Psoas muscle (tissue), 7 donors: ENCODE measurements at regions not wholly inside any gene's neighbourhood (a gene's known extent, or its start where the extent isn't known, plus 50 kb on each side); places are given as distances from the start of the nearest gene placed in this dataset.

Source experiments
- ATAC-seq, 4 donors: fragments of 200-7000 bp; cut with Tn5 transposase; one replicate each; pipeline ENCODE4 v1.9.1; 2020; ENCODE audit warnings: moderate library complexity in 3 of 4, mild to moderate bottlenecking in 2 of 4
- DNase-seq, 2 donors: peaks; one replicate each; pipeline ENCODE4 v3.0.0-alpha.2; 2020
- H3K27ac ChIP-seq: fragments of 200-600 bp; one replicate; pipeline ENCODE4 v1.8.0; 2022
- H3K27me3 ChIP-seq, 3 donors: fragments of 200-600 bp in 1 of 3; one replicate each; pipeline versions ENCODE4 v1.6.1 to v1.8.0; 2013 to 2022; ENCODE audit warnings: low read length in 2 of 3, mild to moderate bottlenecking in 2 of 3, moderate library complexity in 1 of 3; ENCODE audit not compliant: insufficient read depth in 3 of 3
- H3K36me3 ChIP-seq, 2 donors: fragments of 200-600 bp in 1 of 2; one replicate each; pipeline versions ENCODE4 v1.6.1 to v1.8.0; 2013 to 2022; ENCODE audit warnings: low read depth in 1 of 2, mild to moderate bottlenecking in 1 of 2, moderate library complexity in 1 of 2; ENCODE audit not compliant: insufficient read depth in 1 of 2
- H3K4me1 ChIP-seq: fragments of 200-600 bp; one replicate; pipeline ENCODE4 v1.8.0; 2022
- H3K4me3 ChIP-seq: fragments of 200-600 bp; one replicate; pipeline ENCODE4 v1.8.0; 2022; ENCODE audit warnings: mild to moderate bottlenecking
- H3K9me3 ChIP-seq: fragments of 200-600 bp; one replicate; pipeline ENCODE4 v1.8.0; 2022
- WGBS, 3 donors: extraction: QIAGEN DNeasy Blood & Tissue Kit; methylation state at CpG; one replicate each; pipeline versions ENCODE4 v1.1.6 to v1.1.7; 2013; 5-methylcytosine and 5-hydroxymethylcytosine counted together
- intact Hi-C, 2 donors: fragments of 100-400 bp; cut with DNase I; formaldehyde crosslinking; loops; one replicate each; pipeline versions ENCODE4 v1.11.0 to v1.14.2; 2022
- TF ChIP-seq, protein P1 (sequence below): fragments of 200-600 bp; IDR thresholded peaks from one replicate; pipeline ENCODE4 v1.8.0; 2022; ENCODE audit warnings: antibody characterized with exemption
- donor health status: healthy with polysubstance abuse.
- donor health status: DM: no; HTN: no; CAD: no; lungs with moderate emphysema.
- donor health status: Bipolar disorder and iron deficiency.
- donor health status: healthy.
- donor health status: DM: yes; HTN: yes; CAD: no.
- donor health status: DM: no; HTN: no; CAD: no.
- donor health status: DM: yes; HTN: yes; CAD: no.

DNA sequence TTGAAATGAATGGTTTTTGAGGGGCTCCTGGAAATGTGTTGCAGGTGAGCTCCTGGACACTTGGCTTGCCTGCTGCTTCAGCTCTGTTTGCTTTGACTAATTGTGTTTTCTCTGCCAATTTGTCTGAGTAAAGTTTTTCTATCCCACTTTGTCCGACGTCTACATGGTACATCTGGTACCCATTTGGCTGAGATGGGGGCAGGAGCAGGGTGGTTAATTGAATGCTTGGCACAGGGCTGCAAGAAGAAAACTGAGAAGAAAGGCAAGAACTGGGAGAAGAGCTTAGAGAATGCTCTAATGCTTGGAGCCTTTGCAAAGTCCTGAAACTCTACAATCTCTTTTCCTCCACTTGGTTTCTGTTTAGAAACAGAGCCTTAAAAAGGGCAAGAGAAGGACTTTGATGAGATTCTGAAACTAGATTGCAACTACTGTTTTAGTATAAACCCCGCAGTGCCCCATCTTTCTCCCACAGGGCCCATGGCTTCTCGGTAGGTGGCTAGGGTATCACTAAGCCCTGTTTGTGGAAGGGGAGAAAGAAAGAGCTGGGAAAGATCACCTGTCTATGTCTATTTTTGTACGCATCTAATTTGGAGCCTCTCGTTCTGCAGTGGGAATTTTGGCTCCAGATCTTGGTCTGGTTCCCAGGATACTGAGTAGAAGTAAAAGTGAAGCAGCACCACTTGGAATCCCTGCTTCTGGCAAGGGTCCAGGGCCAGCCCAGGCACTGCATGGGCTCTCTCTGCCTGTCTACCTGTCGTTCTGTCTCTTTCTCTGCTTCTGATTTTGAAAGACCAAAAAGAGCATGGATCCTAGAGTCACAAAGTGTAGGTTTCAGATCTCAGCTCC is 214.4 kb downstream of the SEMA6A start:
- H3K9me3 ChIP-seq = no peaks in the 10 kb centered on the region
- TF ChIP-seq, protein P1, sequence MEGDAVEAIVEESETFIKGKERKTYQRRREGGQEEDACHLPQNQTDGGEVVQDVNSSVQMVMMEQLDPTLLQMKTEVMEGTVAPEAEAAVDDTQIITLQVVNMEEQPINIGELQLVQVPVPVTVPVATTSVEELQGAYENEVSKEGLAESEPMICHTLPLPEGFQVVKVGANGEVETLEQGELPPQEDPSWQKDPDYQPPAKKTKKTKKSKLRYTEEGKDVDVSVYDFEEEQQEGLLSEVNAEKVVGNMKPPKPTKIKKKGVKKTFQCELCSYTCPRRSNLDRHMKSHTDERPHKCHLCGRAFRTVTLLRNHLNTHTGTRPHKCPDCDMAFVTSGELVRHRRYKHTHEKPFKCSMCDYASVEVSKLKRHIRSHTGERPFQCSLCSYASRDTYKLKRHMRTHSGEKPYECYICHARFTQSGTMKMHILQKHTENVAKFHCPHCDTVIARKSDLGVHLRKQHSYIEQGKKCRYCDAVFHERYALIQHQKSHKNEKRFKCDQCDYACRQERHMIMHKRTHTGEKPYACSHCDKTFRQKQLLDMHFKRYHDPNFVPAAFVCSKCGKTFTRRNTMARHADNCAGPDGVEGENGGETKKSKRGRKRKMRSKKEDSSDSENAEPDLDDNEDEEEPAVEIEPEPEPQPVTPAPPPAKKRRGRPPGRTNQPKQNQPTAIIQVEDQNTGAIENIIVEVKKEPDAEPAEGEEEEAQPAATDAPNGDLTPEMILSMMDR = no peak
- peak overlapping the region; percentile 54 for H3K4me3 ChIP-seq
- 11 to 32% (median 15%) methylated on average over 7 of the region's 7 CpGs for WGBS, 3 donors
- intact Hi-C loops = loop anchor here in 1 of 2 donors (5.0 to 10.0 kb wide), 2 partner anchors 47 to 135 kb away; no protein-coding TSS in a partner anchor
- ATAC-seq (peak; percentile 87 to 94 (median 92)), DNase-seq (peak; percentile 51 to 86)
- H3K27ac ChIP-seq = peak overlapping the region; percentile 79
- H3K36me3 ChIP-seq = no peaks in the 10 kb centered on the region
- no peaks in the 10 kb centered on the region for H3K27me3 ChIP-seq
- peaks cover 22% of the 10 kb centered on the region for H3K4me1 ChIP-seq

DNA sequence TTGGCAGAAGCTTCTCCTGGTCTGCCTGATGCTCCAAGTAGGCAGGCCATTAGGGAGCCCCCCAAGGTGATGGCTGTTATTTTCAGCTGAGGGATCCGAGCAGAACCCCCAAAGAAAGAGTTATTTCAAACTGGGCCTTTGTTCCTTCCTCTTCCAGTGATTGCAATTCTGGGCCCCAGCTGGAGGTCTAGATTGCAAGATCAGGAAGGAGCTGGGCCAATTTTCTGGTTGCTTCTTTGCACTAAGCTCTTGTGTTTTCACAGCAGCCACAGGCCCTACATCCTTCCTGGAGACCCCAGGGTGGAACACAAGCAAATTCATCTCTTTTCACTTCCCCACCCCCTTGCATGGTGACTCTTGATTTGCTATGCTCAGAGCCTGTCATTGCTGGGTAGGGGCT is 215.0 kb downstream of the SEMA6A start:
- WGBS, 3 donors = 81 to 100% (median 84%) methylated on average over 1 of the region's 1 CpG
- H3K4me1 ChIP-seq = peaks cover 22% of the 10 kb centered on the region
- H3K9me3 ChIP-seq = no peaks in the 10 kb centered on the region
- ATAC-seq (no peak), DNase-seq (no peak)
- TF ChIP-seq, protein P1 = no peak
- no peak overlapping the region for H3K4me3 ChIP-seq
- no peaks in the 10 kb centered on the region for H3K36me3 ChIP-seq
- H3K27me3 ChIP-seq = no peaks in the 10 kb centered on the region
- intact Hi-C loops = no loop called here
- peak overlapping the region; percentile 79 for H3K27ac ChIP-seq

DNA sequence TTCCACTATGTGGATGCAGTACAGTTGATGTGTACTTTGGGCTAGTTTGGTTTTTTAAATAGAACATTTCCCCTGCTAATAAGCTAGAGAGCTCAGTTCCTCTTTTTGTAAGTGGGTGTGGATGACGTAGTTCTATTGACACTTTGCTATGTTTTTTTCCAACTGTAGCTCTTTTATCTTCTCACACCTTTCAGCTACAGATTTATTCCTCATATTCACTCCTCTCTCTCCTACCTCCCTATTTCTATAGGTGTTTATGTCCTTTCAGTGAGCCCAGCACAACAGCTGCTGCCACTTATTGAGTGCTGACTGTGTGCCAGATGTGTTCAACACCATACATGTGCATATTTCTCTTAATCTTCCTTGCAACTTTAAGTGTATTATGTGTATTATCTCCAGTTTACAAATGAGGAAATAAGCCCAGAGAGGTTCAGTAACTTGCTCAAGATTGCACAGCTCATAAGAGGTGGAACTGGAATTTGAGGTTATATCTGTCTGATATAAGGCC is 215.7 kb downstream of the SEMA6A start:
- H3K27ac ChIP-seq = no peak overlapping the region
- intact Hi-C loops = no loop called here

DNA sequence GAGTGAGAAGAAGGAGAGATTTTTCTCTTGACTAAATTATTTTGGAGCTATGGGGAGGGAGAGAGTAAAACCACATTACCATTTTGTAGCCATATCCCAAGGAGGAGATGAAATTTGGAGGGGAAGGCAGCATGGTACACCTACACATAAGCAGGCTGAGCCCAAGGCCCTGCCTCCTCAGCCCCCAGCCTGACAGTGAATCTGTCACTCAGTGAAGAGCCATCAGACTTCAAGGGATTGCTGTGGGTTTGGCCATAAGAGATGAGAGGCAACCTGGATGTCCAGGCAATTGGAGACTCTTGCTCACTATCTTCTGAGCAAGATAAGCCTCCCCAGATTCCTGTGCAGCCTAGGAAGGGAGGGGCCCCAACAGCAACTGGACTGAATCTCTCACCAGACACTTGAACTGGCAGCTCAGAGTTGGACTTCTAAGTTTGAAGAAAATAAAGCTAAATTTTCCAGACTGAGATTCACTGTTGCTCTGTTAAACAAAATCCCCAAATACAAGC is 216.6 kb downstream of the SEMA6A start:
- Histone ChIP-seq H3K9me3 (peaks cover 3% of the 10 kb centered on the region), H3K27ac (no peak overlapping the region), H3K4me1 (peaks cover 22% of the 10 kb centered on the region), H3K4me3 (no peak overlapping the region), H3K27me3 (no peaks in the 10 kb centered on the region), H3K36me3 (no peaks in the 10 kb centered on the region)
- TF ChIP-seq, protein P1 = no peak
- intact Hi-C loops = no loop called here
- ATAC-seq (no peak), DNase-seq (no peak)

More for the DNA sequence above, 215.7 kb downstream of the SEMA6A start:
- ATAC-seq = no peak
- 84 to 89% (median 86%) methylated on average over 1 of the region's 1 CpG for WGBS, 3 donors
- Histone ChIP-seq H3K9me3 (peaks cover 2% of the 10 kb centered on the region), H3K4me3 (no peak overlapping the region), H3K27me3 (no peaks in the 10 kb centered on the region), H3K36me3 (no peaks in the 10 kb centered on the region), H3K4me1 (peaks cover 22% of the 10 kb centered on the region)
- DNase-seq = no peak
- TF ChIP-seq, protein P1 = no peak
